Sciatic nerve (tissue), 2 donors: ENCODE measurements at regions not wholly inside any gene's neighbourhood (a gene's known extent, or its start where the extent isn't known, plus 50 kb on each side); places are given as distances from the start of the nearest gene placed in this dataset.
A peak's percentile ranks its signal among the peaks of the same experiment; 100 is the strongest.

Experiments used
- ATAC-seq: fragments of 200-7000 bp; cut with Tn5 transposase; one replicate; pipeline ENCODE4 v1.9.1; 2020; ENCODE audit warnings: mild to moderate bottlenecking, moderate library complexity
- DNase-seq: peaks from one replicate; pipeline ENCODE4 v3.0.0-alpha.2; 2020; ENCODE audit warnings: low spot score
- intact Hi-C: fragments of 100-400 bp; cut with DNase I; formaldehyde crosslinking; loops from one replicate; pipeline ENCODE4 v1.14.2; 2022
- donor health status: DM: no; HTN: no; CAD: no.
- donor health status: DM: no; HTN: no; CAD: no.

DNA sequence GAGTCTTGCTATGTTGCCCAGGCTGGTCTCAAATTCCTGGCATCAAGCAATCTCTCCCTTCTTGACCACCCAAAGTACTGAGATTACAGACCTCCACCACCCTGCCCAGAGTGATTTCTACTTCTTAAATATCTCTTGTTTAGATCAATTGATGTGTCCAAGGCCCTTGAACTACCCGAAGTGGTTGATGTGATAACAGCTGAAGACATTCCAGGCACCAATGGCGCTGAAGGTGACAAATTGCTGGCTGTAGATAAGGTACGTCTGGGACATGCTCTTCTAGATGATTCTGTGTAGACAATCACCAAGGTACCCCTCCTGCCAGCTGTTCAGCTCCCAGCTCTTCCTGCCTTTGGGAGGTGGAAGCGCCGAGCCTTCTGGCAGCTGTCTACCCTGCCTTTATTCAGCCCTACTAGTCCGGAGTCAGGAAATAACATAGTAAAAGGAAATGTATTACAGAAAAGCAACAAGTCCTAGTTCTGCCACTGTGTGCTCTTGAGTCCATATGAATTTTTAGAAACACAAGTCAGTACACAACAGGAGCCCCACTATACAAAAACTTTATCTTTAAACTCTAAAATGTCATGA lies 61.3 kb upstream of the BZW1 start:
- intact Hi-C loops, result no loop called here
- no peak for DNase-seq
- ATAC-seq, result no peak

DNA sequence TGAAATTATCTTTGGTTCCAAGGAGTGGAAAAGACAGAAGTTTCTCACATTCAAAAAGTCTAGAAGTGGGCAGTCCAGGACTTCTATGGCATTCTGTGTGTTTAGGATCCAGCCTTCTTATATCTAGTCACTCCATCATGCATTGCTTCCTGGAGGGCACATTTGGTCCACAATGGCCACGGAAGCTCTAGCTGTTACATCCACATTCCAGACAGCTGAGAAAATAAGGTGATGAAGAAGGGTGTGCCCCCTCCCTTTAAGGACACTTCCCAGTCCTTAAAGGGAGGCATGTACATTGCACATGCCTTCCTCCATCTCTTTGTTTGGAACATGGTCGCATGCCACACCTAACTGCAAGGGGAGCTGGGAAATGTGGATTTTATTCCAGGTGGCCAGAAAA lies 59.9 kb upstream of the BZW1 start:
- no peak for ATAC-seq
- intact Hi-C loops, result no loop called here
- DNase-seq, result no peak

DNA sequence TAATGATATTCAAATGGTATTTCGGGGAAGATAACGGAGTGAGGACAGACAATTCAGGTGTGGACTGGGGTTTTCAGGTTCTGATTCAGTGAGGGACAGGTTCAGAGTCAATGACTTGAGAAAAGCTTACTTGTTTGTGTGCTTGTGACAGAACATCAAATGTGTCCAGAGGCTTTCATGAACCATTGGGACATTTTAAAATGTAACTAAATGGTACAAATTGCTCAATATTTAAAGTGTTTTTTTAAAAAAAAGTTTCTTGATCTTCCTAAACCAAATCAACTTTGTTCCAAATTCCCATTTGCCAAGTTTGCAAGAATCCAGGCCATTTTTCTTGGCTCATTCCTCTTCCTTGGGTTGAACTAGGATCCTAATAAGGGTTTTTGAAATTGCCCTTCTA lies 59.4 kb upstream of the BZW1 start:
- peak; percentile 31 for ATAC-seq
- no peak for DNase-seq
- intact Hi-C loops, result no loop called here

DNA sequence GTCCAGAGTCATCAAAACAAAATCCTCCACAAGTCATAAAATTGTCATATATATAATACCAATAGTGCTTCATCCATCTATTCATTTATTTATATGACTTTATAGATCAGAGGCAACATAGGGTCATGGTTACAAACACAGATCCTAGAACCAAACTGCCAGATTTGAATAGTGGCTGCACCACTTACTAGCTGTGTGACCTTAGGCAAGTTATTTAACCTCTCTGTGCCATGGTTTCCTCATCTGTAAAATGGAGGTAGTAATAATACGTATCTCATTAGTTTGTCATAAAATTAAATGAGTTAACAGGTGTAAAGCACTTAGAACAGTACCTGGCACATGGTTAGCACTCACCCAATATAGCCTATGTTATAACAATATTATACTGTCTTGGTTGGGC lies 58.9 kb upstream of the BZW1 start:
- intact Hi-C loops, result no loop called here
- ATAC-seq, result no peak
- no peak for DNase-seq

DNA sequence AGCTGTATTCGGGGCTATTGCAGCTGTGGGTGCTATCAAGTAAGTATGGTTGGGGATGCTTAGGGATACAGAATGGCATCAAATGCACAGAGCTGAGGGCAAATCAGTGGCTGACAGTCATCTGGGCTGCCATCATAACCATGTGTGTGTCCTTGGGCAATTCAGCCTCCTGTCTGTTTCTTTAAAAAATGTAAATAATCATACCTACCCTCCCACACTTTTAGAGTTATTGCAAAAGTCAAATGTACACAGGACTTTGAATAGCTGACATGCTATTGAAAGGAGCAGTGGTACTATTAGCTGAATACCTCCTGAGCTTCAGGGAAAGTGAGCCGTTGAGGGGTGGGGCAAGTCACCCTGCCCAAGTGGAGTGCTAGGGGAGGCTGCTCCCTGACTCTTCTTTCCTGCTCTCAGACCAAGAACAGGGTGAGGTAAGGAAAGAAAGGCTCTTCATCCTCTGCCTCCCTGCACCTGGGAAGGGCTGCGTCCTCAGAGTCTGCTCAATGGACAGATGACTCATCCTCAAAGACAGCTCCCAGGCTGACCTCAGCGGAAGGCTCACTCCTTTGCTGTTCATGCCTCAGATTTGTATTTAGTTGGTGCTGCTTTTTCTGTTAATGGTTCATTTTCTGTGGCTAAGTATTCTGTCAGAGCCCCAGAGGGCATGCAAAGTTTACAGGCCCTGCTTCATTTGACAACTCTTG lies 54.9 kb upstream of the BZW1 start:
- ATAC-seq (peak; percentile 84), DNase-seq (no peak)
- intact Hi-C loops, result no loop called here

DNA sequence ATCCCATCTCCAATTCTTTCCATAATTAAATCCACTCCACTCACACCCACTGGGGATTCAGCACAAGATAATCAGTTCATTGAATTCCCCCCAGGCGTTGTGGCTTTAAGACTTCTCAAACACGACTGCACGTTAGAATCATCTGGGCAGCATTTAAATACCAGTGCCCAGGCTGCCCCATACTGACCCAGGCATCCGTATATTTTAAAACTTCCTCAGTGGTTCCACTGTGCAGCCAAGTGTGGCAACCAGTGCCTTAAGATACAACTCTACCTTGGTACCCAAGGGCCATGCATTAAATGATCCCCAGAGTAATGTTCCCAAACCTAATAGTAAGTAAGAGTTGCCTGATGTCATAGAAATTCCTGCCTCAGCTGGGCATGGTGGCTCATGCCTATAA lies 54.3 kb upstream of the BZW1 start:
- ATAC-seq, result peak; percentile 18
- intact Hi-C loops, result no loop called here
- DNase-seq, result no peak

DNA sequence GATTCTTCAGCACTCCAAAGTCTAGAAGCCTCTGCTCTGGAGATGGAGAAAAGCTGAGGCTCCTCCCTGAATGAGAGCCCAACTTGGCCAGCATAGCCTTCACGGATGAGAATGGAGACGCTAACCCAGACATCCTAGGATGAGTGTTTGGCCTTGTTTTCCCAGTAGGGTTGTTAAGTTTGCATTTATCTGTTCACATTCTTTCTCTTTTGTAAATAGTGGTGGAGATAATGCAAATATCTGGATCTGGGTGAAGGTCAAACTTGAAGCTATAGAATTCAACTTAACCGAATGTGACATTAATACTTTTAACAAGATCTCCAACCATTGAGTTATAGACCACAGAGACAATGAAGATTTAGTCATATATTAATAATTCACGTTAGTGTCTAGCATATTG lies 53.4 kb upstream of the BZW1 start:
- intact Hi-C loops, result no loop called here
- DNase-seq (no peak), ATAC-seq (no peak)

DNA sequence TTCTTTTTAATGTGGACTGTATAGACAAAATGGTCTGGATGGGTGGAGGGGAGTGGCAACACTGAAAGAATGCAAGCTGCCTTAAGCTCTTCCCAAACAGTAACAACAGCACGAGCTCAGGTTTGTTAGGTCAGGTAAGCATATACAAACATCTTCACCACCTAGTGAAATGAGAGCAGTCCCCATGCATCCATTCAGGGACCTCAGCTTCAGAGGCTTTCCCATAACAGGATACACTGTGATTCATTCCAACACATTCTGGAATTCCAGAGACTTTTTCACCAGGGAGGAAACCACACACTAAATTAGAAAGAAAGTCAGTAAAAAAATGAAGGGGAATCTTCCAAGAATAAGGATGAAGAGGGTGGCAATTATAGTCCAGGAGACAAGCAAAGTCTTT lies 50.4 kb upstream of the BZW1 start:
- intact Hi-C loops, result no loop called here
- ATAC-seq (no peak), DNase-seq (no peak)
